K562 (cell line): ENCODE measurements at regions not wholly inside any gene's neighbourhood (a gene's known extent, or its start where the extent isn't known, plus 50 kb on each side); places are given as distances from the start of the nearest gene placed in this dataset.

Experiments
- ATAC-seq: fragments of 200-7000 bp; cut with Tn5 transposase; 3 replicates; pipeline ENCODE4 v1.9.1; 2020; ENCODE audit warnings: moderate library complexity
- BruUV-seq: library from RNA; stranded (reverse); fragments of 400-500 nt; replicated peaks from 2 replicates; lab custom pipeline; 2021; lab: Mats Ljungman, UMichigan
- CTCF ChIA-PET: fragments of 300-600 bp; formaldehyde crosslinking; extraction: SDS; loops from one replicate; lab custom pipeline; 2021; ENCODE audit warnings: low intra/inter-chr PET ratio; lab: Yijun Ruan, JAX
- POLR2A ChIA-PET: fragments of 300-600, 350-650 bp; sonication (Branson Sonifier 250); formaldehyde crosslinking; extraction: SDS; loops from one replicate; lab custom pipeline; 2021; ENCODE audit warnings: antibody characterized with exemption, inconsistent platforms; lab: Yijun Ruan, JAX
- DNase-seq, 4 experiments: peaks; one replicate each; pipeline versions ENCODE4 v3.0.0 to v3.0.0-alpha.2; 2011 to 2018; ENCODE audit warnings: low spot score in 3 of 4, mixed read lengths in 3 of 4; ENCODE audit errors: extremely low read depth in 1 of 4
- FAIRE-seq: peaks from 2 replicates; lab custom pipeline; 2011; peaks lifted over from hg19 to GRCh38; lab: Jason Lieb, UNC
- H2AFZ ChIP-seq: 2 replicates; pipeline ENCODE4 v1.6.0; 2011; ENCODE audit warnings: low read depth, low read length, control low read depth, inconsistent platforms
- H3K27ac ChIP-seq: fragments of 200-600 bp; 3 replicates; pipeline ENCODE4 v1.8.0; 2011; ENCODE audit warnings: low read depth, mild to moderate bottlenecking, control low read depth, inconsistent platforms, low read length, moderate library complexity, mixed read lengths; ENCODE audit errors: extremely low read depth
- H3K27me3 ChIP-seq, 2 experiments: fragments of 300-600 bp in 1 of 2; 2 replicates in 1 of 2; 3 replicates in 1 of 2; pipeline versions ENCODE4 v1.6.0 to v1.8.0; 2011; ENCODE audit warnings: inconsistent platforms in 2 of 2, low read length in 2 of 2, mild to moderate bottlenecking in 1 of 2, mixed read lengths in 1 of 2, moderate library complexity in 1 of 2; ENCODE audit not compliant: control insufficient read depth in 2 of 2, insufficient read depth in 2 of 2
- H3K36me3 ChIP-seq: fragments of 300-600 bp; 3 replicates; pipeline ENCODE4 v1.8.0; 2011; ENCODE audit warnings: mild to moderate bottlenecking, low read length, inconsistent platforms; ENCODE audit not compliant: control insufficient read depth, insufficient read depth
- H3K4me1 ChIP-seq, 2 experiments: fragments of 200-600 bp in 1 of 2; replicated peaks in 1 of 2; 2 replicates in 1 of 2; 3 replicates in 1 of 2; pipeline versions ENCODE4 v1.5.1 to v1.8.0; 2011; ENCODE audit warnings: inconsistent platforms in 2 of 2, low read length in 2 of 2, mild to moderate bottlenecking in 1 of 2, mixed read lengths in 1 of 2, moderate library complexity in 1 of 2; ENCODE audit not compliant: control insufficient read depth in 2 of 2, insufficient read depth in 2 of 2
- H3K4me2 ChIP-seq: 2 replicates; pipeline ENCODE4 v1.6.1; 2011; ENCODE audit warnings: low read length, control low read depth, inconsistent platforms, mixed read lengths; ENCODE audit not compliant: insufficient read depth
- H3K4me3 ChIP-seq: fragments of 200-600 bp; sonication (generic), shearing (Covaris generic); 2 replicates; pipeline ENCODE4 v1.5.1; 2016; ENCODE audit warnings: control low read depth, inconsistent platforms
- H3K79me2 ChIP-seq: fragments of 200-600 bp; 3 replicates; pipeline ENCODE4 v1.8.0; 2011; ENCODE audit warnings: low read length, inconsistent platforms; ENCODE audit not compliant: control insufficient read depth, insufficient read depth
- H3K9ac ChIP-seq, 2 experiments: 2 replicates each; pipeline versions ENCODE4 v1.6.0 to v1.6.1; 2011; ENCODE audit warnings: low read depth in 2 of 2, low read length in 2 of 2, control low read depth in 1 of 2, inconsistent platforms in 1 of 2, mild to moderate bottlenecking in 1 of 2, mixed read lengths in 1 of 2; ENCODE audit not compliant: insufficient read depth in 1 of 2
- H3K9me1 ChIP-seq: one replicate; pipeline ENCODE4 v1.6.0; 2011; ENCODE audit warnings: inconsistent platforms, mild to moderate bottlenecking, low read length, moderate library complexity; ENCODE audit not compliant: control insufficient read depth, insufficient read depth
- H3K9me3 ChIP-seq: replicated peaks from 2 replicates; pipeline ENCODE4 v1.5.1; 2011; ENCODE audit warnings: low read depth, low read length, inconsistent platforms; ENCODE audit not compliant: control insufficient read depth, insufficient read depth
- H4K20me1 ChIP-seq: replicated peaks from 2 replicates; pipeline ENCODE4 v1.6.1; 2011; ENCODE audit warnings: low read length, inconsistent platforms, mixed read lengths; ENCODE audit not compliant: control insufficient read depth, insufficient read depth
- CBX3 ChIP-seq, 2 experiments: IDR thresholded peaks; 1 replicate in 1 of 2; 2 replicates in 1 of 2; pipeline ENCODE4 v1.6.1; 2012; ENCODE audit warnings: inconsistent platforms in 2 of 2, low read length in 2 of 2, borderline replicate concordance in 1 of 2, control low read depth in 1 of 2
- CREB3 ChIP-seq: fragments of 450-650 bp; conservative IDR thresholded peaks from 2 replicates; pipeline ENCODE4 v1.6.1; 2016; ENCODE audit warnings: missing genetic modification characterization, low read depth, mild to moderate bottlenecking, missing compliant biosample characterization, moderate library complexity
- CTCF ChIP-seq, 3 experiments: IDR thresholded peaks in 2 of 3; conservative IDR thresholded peaks in 1 of 3; 2 replicates each; pipeline ENCODE4 v1.5.1; 2011 to 2012; ENCODE audit warnings: low read length in 3 of 3, mild to moderate bottlenecking in 3 of 3, control low read depth in 2 of 3, improper control_type of control experiment in 1 of 3, inconsistent platforms in 1 of 3, low read depth in 1 of 3, mixed read lengths in 1 of 3, moderate library complexity in 1 of 3; ENCODE audit not compliant: insufficient read depth in 2 of 3
- ELF4 ChIP-seq: fragments of 450-650 bp; formaldehyde crosslinking; IDR thresholded peaks from 2 replicates; pipeline ENCODE4 v1.4.0; 2022; ENCODE audit warnings: missing genetic modification characterization
- MAFK ChIP-seq: IDR thresholded peaks from 2 replicates; pipeline ENCODE4 v1.6.1; 2011; ENCODE audit warnings: low read length, improper control_type of control experiment
- RBM17 ChIP-seq: fragments of 200-400 bp; formaldehyde crosslinking; IDR thresholded peaks from 2 replicates; pipeline ENCODE4 v1.6.1; 2017; ENCODE audit warnings: low read depth, mild to moderate bottlenecking, low read length, borderline replicate concordance
- TCF3 ChIP-seq: sonication (generic); formaldehyde crosslinking; IDR thresholded peaks from 2 replicates; pipeline ENCODE4 v1.4.0; 2020; ENCODE audit warnings: mild to moderate bottlenecking, missing genetic modification reagents
- ZKSCAN8 ChIP-seq: fragments of 200-800 bp; sonication (Bioruptor generic); IDR thresholded peaks from 2 replicates; pipeline ENCODE4 v1.6.1; 2016; ENCODE audit warnings: missing genetic modification characterization, missing compliant biosample characterization
- WGBS: fragments of 100-300 bp; shearing (Covaris generic); methylation state at CpG from one replicate; pipeline ENCODE4 v1.1.6; 2016; ENCODE audit warnings: low coverage, mixed read lengths; ENCODE audit not compliant: insufficient coverage; ENCODE audit errors: missing lambda C conversion rate; 5-methylcytosine and 5-hydroxymethylcytosine counted together
- in situ Hi-C: fragments of 300-500 bp; cut with MboI; formaldehyde crosslinking; loops from 4 replicates; pipeline ENCODE4 v1.15.0; 2018; ENCODE audit warnings: inconsistent platforms, mixed read lengths
- intact Hi-C: fragments of 100-400 bp; cut with micrococcal nuclease; formaldehyde crosslinking; loops from 2 replicates; pipeline ENCODE4 v1.14.2; 2022

GRCh38 chr1:10960411-10961299 lies 51.8 kb upstream of the TARDBP start (continued):
- TF ChIP-seq CBX3 (IDR thresholded peaks at IDR 0.05; ENCODE audit: borderline replicate concordance in 1 of 2, low read length in 2 of 2) (0 out of 3 replicates have a peak, but pooled peaks of 1 of the 2 experiments have one; percentile 34), ELF4 (CRISPR knock-in tag) (no peak), TCF3 (CRISPR knock-in tag) (no peak), RBM17 (no peak), MAFK (peak; percentile 63)

GRCh38 chr1:10961300-10961833 lies 51.1 kb upstream of the TARDBP start:
- DNase-seq (no peak), ATAC-seq (peak; percentile 37)
- Histone ChIP-seq H3K27ac (no peak overlapping the region), H3K9ac (no peak overlapping the region), H3K27me3 (peaks cover 49 to 91% of the 10 kb centered on the region in 2 experiments), H3K4me2 (no peak overlapping the region), H3K4me1 (peaks cover 0 to 11% of the 10 kb centered on the region in 2 experiments; a peak in 4 of 5 replicates), H4K20me1 (no peaks in the 10 kb centered on the region; the same call in none of the 2 replicates), H3K36me3 (no peaks in the 10 kb centered on the region), H2AFZ (no peak overlapping the region), H3K79me2 (no peaks in the 10 kb centered on the region), H3K4me3 (no peak overlapping the region)
- ChIA-PET CTCF (interaction anchor here (0.6 to 1.4 kb wide), 4 partner anchors 178 to 548 kb away, joined by 3 to 5 read pairs (median 4); no protein-coding TSS in a partner anchor), POLR2A (no interaction called here)
- BruUV-seq: no TSS peak
- 2% methylated on average over 13 of the region's 13 CpGs for WGBS
- intact Hi-C loops: no loop called here
- in situ Hi-C loops: no loop called here
- TF ChIP-seq CREB3 (no peak), CTCF (IDR thresholded peaks at IDR 0.05 in 2 of 3, conservative IDR thresholded peaks at IDR 0.05 in 1 of 3; ENCODE audit: insufficient read depth in 2 of 3, low read depth in 1 of 3, low read length in 3 of 3) (peak in 1 of 3 experiments; percentile 44; a peak in 1 of 6 replicates), ZKSCAN8 (peak; percentile 81)
- TF ChIP-seq, all 486 proteins: peak for 2
- no peaks in the 10 kb centered on the region for H3K9me3 ChIP-seq
- H3K9me1 ChIP-seq: no peaks in the 10 kb centered on the region
- no peak for FAIRE-seq
